Epithelial cell of esophagus (primary cell): ENCODE measurements at regions not wholly inside any gene's neighbourhood (a gene's known extent, or its start where the extent isn't known, plus 50 kb on each side); places are given as distances from the start of the nearest gene placed in this dataset.

Experiments
- DNase-seq: peaks from one replicate; pipeline ENCODE4 v3.0.0; 2010; ENCODE audit warnings: low read depth
- H3K4me3 ChIP-seq: 2 replicates; pipeline ENCODE4 v1.5.1; 2011; ENCODE audit warnings: mild to moderate bottlenecking, low read length, control low read depth
- TF ChIP-seq, protein P1 (sequence below): IDR thresholded peaks from 2 replicates; pipeline ENCODE4 v1.5.1; 2011; ENCODE audit warnings: low read depth, mild to moderate bottlenecking, low read length, control low read depth, inconsistent platforms; ENCODE audit not compliant: insufficient read depth; ENCODE audit errors: missing control alignments

GRCh38 chr5:2642684-2643345 is 108.7 kb downstream of the IRX2 start:
- TF ChIP-seq, protein P1, sequence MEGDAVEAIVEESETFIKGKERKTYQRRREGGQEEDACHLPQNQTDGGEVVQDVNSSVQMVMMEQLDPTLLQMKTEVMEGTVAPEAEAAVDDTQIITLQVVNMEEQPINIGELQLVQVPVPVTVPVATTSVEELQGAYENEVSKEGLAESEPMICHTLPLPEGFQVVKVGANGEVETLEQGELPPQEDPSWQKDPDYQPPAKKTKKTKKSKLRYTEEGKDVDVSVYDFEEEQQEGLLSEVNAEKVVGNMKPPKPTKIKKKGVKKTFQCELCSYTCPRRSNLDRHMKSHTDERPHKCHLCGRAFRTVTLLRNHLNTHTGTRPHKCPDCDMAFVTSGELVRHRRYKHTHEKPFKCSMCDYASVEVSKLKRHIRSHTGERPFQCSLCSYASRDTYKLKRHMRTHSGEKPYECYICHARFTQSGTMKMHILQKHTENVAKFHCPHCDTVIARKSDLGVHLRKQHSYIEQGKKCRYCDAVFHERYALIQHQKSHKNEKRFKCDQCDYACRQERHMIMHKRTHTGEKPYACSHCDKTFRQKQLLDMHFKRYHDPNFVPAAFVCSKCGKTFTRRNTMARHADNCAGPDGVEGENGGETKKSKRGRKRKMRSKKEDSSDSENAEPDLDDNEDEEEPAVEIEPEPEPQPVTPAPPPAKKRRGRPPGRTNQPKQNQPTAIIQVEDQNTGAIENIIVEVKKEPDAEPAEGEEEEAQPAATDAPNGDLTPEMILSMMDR = no peak
- DNase-seq = no peak
- no peak overlapping the region for H3K4me3 ChIP-seq

GRCh38 chr5:2640717-2641116 is 110.8 kb downstream of the IRX2 start:
- DNase-seq = no peak
- no peak overlapping the region for H3K4me3 ChIP-seq
- TF ChIP-seq, protein P1 = no peak

- DNase-seq = no peak
- TF ChIP-seq, protein P1 = no peak
- H3K4me3 ChIP-seq = no peak overlapping the region
Observed at GRCh38 chr5:2639425-2639824, 112.1 kb downstream of the IRX2 start.

DNA sequence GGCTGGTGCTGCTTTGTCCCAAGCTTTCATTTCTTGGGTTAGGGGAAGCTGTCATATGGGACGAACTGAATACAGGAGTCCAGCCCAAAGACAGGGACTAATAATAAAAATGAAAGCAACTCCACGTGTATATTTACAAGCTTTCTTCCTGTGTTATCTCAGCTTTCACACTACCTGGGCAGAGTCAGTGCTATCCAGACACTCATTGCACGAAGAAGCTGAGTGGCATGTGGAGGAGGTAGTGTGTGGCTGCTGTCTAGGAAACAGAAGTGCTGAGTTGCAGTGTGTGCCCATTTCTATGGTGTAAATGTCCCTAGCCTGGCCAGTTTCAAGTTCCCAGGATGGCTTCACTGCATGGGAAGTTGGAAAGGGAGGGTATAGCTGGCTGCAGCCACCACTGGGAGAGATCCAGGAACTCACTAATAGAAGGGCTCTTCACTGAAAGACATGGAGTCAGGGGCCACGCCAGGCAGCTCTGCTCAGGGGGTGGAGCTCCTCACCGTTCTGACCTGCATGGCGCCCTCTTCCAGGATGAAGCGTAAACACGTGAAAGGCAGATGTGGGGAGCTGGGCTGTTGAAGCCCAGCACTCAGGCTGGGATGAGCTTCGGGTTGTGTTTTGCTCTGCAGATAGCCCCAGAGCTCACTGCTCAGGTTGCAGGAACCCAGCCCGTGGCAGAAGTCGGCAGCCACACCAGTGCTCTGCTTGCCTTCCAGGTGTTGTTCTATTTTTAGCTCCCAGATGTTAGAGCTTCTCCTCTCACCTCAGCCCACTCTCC is 116.9 kb downstream of the IRX2 start:
- TF ChIP-seq, protein P1 = no peak
- no peak for DNase-seq
- no peak overlapping the region for H3K4me3 ChIP-seq

GRCh38 chr5:2633992-2634391 is 117.5 kb downstream of the IRX2 start:
- TF ChIP-seq, protein P1 = no peak
- DNase-seq = no peak
- no peak overlapping the region for H3K4me3 ChIP-seq

DNA sequence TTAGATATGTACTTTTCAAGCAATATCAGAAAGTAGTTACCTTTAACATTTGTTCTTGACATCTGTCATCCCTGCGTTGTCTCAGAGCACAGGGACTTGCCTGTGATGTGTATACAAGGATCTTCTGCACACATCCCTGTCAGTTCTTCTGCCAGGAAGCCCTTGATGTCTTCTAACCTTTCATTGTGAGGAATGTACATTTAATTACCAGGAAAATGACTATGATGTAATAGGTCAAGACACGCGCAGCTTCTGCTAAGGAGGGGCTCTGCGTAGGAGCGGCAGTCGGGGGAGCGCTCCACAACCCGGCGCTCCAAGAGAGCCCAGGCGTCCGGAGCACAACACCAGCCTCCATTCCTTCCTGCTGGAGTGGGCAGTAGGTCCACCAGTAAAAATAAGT is 119.7 kb downstream of the IRX2 start:
- DNase-seq = no peak
- H3K4me3 ChIP-seq = no peak overlapping the region
- TF ChIP-seq, protein P1 = no peak
